SK-N-SH treated with all-trans-retinoic acid at 6 μM for 48 hours (cell line): ENCODE measurements at regions not wholly inside any gene's neighbourhood (a gene's known extent, or its start where the extent isn't known, plus 50 kb on each side); places are given as distances from the start of the nearest gene placed in this dataset.

Experiments
- ATAC-seq: fragments of 200-7000 bp; cut with Tn5 transposase; 3 replicates; pipeline ENCODE4 v1.9.1; 2020; ENCODE audit warnings: mild to moderate bottlenecking, moderate library complexity
- ARNTL ChIP-seq: fragments of 450-650 bp; formaldehyde crosslinking; IDR thresholded peaks from 2 replicates; pipeline ENCODE4 v1.5.0; 2020; ENCODE audit warnings: low read depth, mild to moderate bottlenecking, moderate library complexity, borderline replicate concordance
- BACH2 ChIP-seq: fragments of 250-450 bp; sonication (Bioruptor Pico); IDR thresholded peaks from 2 replicates; pipeline ENCODE4 v1.9.0; 2021; ENCODE audit warnings: mild to moderate bottlenecking, borderline replicate concordance
- CSDC2 ChIP-seq: fragments of 250-450 bp; sonication (Bioruptor Pico); IDR thresholded peaks from 2 replicates; pipeline ENCODE4 v1.5.0; 2020; ENCODE audit warnings: mild to moderate bottlenecking, moderate library complexity
- GLIS3 ChIP-seq: fragments of 250-450 bp; sonication (Bioruptor Pico); IDR thresholded peaks from 2 replicates; pipeline ENCODE4 v1.5.0; 2020; ENCODE audit warnings: mild to moderate bottlenecking, moderate library complexity
- ISL1 ChIP-seq: fragments of 250-450 bp; sonication (Bioruptor Pico); IDR thresholded peaks from 2 replicates; pipeline ENCODE4 v2.1.2; 2022; ENCODE audit warnings: mild to moderate bottlenecking, moderate library complexity
- OSR1 ChIP-seq: fragments of 250-450 bp; sonication (Bioruptor Pico); IDR thresholded peaks from 2 replicates; pipeline ENCODE4 v1.8.0; 2022; ENCODE audit warnings: moderate library complexity, mild to moderate bottlenecking, inconsistent platforms
- PPARA ChIP-seq: fragments of 250-450 bp; sonication (Bioruptor Pico); IDR thresholded peaks from 2 replicates; pipeline ENCODE4 v1.5.0; 2020; ENCODE audit warnings: mild to moderate bottlenecking, borderline replicate concordance
- RARB ChIP-seq: fragments of 250-450 bp; sonication (Bioruptor Pico); IDR thresholded peaks from 2 replicates; pipeline ENCODE4 v1.8.0; 2021; ENCODE audit warnings: mild to moderate bottlenecking, moderate library complexity
- SNAI2 ChIP-seq: fragments of 250-450 bp; sonication (Bioruptor Pico); IDR thresholded peaks from 2 replicates; pipeline ENCODE4 v1.5.0; 2020; ENCODE audit warnings: mild to moderate bottlenecking, moderate library complexity
- TCF4 ChIP-seq: fragments of 250-450 bp; sonication (Bioruptor Pico); IDR thresholded peaks from 2 replicates; pipeline ENCODE4 v1.8.0; 2021; ENCODE audit warnings: mild to moderate bottlenecking, moderate library complexity, borderline replicate concordance
- TOX ChIP-seq: fragments of 250-450 bp; sonication (Bioruptor Pico); IDR thresholded peaks from 2 replicates; pipeline ENCODE4 v1.8.0; 2021; ENCODE audit warnings: mild to moderate bottlenecking, moderate library complexity, borderline replicate concordance
- ZC3H10 ChIP-seq: fragments of 250-450 bp; sonication (Bioruptor Pico); IDR thresholded peaks from 2 replicates; pipeline ENCODE4 v1.5.1; 2021; ENCODE audit warnings: mild to moderate bottlenecking, moderate library complexity
- ZFP30 ChIP-seq: fragments of 450-650 bp; formaldehyde crosslinking; IDR thresholded peaks from 2 replicates; pipeline ENCODE4 v1.5.0; 2022; ENCODE audit warnings: mild to moderate bottlenecking, moderate library complexity
- ZNF565 ChIP-seq: fragments of 450-650 bp; formaldehyde crosslinking; conservative IDR thresholded peaks from 2 replicates; pipeline ENCODE4 v1.5.0; 2020; ENCODE audit warnings: low read depth, mild to moderate bottlenecking, moderate library complexity
- ZNF70 ChIP-seq: fragments of 450-650 bp; formaldehyde crosslinking; IDR thresholded peaks from 2 replicates; pipeline ENCODE4 v1.5.0; 2020; ENCODE audit warnings: mild to moderate bottlenecking, moderate library complexity
- TF ChIP-seq, protein P1 (sequence below): fragments of 250-450 bp; sonication (Bioruptor Pico); IDR thresholded peaks from 2 replicates; pipeline ENCODE4 v1.5.1; 2021; ENCODE audit warnings: mild to moderate bottlenecking, moderate library complexity
- TF ChIP-seq, protein P2 (sequence below): fragments of 250-450 bp; sonication (Bioruptor Pico); IDR thresholded peaks from 2 replicates; pipeline ENCODE4 v1.8.0; 2020; ENCODE audit warnings: mild to moderate bottlenecking, moderate library complexity, borderline replicate concordance
- TF ChIP-seq, protein P3 (sequence below): fragments of 250-450 bp; sonication (Bioruptor Pico); IDR thresholded peaks from 2 replicates; pipeline ENCODE4 v1.5.0; 2020; ENCODE audit warnings: mild to moderate bottlenecking, moderate library complexity
- TF ChIP-seq, protein P4 (sequence below): fragments of 250-450 bp; sonication (Bioruptor Pico); IDR thresholded peaks from 2 replicates; pipeline ENCODE4 v1.8.0; 2021; ENCODE audit warnings: low read depth, mild to moderate bottlenecking, moderate library complexity, borderline replicate concordance

DNA sequence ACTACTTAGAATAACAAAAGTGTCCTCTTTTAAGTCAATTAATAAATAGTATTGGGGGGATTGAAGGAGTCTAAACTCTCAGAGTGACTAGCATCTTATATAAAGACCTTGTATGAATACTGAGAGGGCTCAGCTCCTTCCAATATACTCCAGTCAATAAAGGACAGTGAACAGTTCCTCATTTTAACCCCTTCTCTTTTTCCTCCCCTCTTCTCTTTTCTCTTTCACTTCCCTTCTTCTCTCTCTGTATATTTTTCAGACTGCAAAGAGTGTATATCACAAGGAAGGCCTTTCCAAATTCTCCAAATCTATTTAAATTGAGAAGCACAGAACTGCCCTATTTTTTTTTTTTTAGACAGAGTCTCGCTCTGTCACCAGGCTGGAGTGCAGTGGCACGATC is 99.5 kb downstream of the CD164 start:
- no peak for ATAC-seq
- TF ChIP-seq TCF4 (CRISPR knock-in tag) (no peak), GLIS3 (CRISPR knock-in tag) (no peak), SNAI2 (CRISPR knock-in tag) (no peak), OSR1 (CRISPR knock-in tag) (no peak), ARNTL (CRISPR knock-in tag) (no peak), ZNF565 (no peak), ZC3H10 (CRISPR knock-in tag) (no peak), ZNF70 (CRISPR knock-in tag) (no peak)
- TF ChIP-seq, protein P1, sequence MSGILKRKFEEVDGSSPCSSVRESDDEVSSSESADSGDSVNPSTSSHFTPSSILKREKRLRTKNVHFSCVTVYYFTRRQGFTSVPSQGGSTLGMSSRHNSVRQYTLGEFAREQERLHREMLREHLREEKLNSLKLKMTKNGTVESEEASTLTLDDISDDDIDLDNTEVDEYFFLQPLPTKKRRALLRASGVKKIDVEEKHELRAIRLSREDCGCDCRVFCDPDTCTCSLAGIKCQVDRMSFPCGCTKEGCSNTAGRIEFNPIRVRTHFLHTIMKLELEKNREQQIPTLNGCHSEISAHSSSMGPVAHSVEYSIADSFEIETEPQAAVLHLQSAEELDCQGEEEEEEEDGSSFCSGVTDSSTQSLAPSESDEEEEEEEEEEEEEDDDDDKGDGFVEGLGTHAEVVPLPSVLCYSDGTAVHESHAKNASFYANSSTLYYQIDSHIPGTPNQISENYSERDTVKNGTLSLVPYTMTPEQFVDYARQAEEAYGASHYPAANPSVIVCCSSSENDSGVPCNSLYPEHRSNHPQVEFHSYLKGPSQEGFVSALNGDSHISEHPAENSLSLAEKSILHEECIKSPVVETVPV (CRISPR knock-in tag) = no peak

DNA sequence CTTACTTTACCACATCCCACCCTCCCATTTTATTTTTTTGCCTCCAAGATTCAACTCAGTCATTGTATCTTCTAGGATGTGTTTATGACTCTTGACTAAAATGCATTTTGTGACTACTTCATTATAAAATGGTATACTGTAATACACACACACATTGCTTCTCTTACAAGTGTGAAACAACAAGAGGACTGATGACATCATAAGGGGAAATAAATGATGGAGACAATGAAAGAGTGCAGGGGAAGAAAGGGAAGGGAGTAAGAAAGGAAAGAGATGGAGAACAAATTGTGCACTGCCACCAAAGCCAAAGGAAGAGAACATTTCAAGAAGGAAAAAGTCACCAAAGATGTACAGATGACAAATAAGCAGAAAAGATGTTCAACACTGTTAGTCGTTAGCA is 102.6 kb downstream of the CD164 start:
- TF ChIP-seq TCF4 (CRISPR knock-in tag) = no peak
- TF ChIP-seq OSR1 (CRISPR knock-in tag) = no peak
- no peak for TF ChIP-seq CSDC2 (CRISPR knock-in tag)
- no peak for TF ChIP-seq ISL1
- TF ChIP-seq RARB (CRISPR knock-in tag) = no peak
- TF ChIP-seq, protein P2, sequence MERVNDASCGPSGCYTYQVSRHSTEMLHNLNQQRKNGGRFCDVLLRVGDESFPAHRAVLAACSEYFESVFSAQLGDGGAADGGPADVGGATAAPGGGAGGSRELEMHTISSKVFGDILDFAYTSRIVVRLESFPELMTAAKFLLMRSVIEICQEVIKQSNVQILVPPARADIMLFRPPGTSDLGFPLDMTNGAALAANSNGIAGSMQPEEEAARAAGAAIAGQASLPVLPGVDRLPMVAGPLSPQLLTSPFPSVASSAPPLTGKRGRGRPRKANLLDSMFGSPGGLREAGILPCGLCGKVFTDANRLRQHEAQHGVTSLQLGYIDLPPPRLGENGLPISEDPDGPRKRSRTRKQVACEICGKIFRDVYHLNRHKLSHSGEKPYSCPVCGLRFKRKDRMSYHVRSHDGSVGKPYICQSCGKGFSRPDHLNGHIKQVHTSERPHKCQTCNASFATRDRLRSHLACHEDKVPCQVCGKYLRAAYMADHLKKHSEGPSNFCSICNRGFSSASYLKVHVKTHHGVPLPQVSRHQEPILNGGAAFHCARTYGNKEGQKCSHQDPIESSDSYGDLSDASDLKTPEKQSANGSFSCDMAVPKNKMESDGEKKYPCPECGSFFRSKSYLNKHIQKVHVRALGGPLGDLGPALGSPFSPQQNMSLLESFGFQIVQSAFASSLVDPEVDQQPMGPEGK (CRISPR knock-in tag) = no peak
- TF ChIP-seq, protein P3, sequence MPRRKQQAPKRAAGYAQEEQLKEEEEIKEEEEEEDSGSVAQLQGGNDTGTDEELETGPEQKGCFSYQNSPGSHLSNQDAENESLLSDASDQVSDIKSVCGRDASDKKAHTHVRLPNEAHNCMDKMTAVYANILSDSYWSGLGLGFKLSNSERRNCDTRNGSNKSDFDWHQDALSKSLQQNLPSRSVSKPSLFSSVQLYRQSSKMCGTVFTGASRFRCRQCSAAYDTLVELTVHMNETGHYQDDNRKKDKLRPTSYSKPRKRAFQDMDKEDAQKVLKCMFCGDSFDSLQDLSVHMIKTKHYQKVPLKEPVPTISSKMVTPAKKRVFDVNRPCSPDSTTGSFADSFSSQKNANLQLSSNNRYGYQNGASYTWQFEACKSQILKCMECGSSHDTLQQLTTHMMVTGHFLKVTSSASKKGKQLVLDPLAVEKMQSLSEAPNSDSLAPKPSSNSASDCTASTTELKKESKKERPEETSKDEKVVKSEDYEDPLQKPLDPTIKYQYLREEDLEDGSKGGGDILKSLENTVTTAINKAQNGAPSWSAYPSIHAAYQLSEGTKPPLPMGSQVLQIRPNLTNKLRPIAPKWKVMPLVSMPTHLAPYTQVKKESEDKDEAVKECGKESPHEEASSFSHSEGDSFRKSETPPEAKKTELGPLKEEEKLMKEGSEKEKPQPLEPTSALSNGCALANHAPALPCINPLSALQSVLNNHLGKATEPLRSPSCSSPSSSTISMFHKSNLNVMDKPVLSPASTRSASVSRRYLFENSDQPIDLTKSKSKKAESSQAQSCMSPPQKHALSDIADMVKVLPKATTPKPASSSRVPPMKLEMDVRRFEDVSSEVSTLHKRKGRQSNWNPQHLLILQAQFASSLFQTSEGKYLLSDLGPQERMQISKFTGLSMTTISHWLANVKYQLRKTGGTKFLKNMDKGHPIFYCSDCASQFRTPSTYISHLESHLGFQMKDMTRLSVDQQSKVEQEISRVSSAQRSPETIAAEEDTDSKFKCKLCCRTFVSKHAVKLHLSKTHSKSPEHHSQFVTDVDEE (CRISPR knock-in tag) = no peak
- no peak for TF ChIP-seq ZFP30 (CRISPR knock-in tag)
- no peak for TF ChIP-seq PPARA
- no peak for TF ChIP-seq ZNF70 (CRISPR knock-in tag)
- TF ChIP-seq, protein P1 (CRISPR knock-in tag) = no peak
- TF ChIP-seq BACH2 (CRISPR knock-in tag) = no peak
- TF ChIP-seq ZC3H10 (CRISPR knock-in tag) = no peak
- TF ChIP-seq SNAI2 (CRISPR knock-in tag) = no peak
- no peak for TF ChIP-seq ZNF565
- TF ChIP-seq, protein P4, sequence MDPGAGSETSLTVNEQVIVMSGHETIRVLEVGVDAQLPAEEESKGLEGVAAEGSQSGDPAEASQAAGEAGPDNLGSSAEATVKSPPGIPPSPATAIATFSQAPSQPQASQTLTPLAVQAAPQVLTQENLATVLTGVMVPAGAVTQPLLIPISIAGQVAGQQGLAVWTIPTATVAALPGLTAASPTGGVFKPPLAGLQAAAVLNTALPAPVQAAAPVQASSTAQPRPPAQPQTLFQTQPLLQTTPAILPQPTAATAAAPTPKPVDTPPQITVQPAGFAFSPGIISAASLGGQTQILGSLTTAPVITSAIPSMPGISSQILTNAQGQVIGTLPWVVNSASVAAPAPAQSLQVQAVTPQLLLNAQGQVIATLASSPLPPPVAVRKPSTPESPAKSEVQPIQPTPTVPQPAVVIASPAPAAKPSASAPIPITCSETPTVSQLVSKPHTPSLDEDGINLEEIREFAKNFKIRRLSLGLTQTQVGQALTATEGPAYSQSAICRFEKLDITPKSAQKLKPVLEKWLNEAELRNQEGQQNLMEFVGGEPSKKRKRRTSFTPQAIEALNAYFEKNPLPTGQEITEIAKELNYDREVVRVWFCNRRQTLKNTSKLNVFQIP = no peak
- no peak for TF ChIP-seq TOX (CRISPR knock-in tag)
- ATAC-seq = no peak

DNA sequence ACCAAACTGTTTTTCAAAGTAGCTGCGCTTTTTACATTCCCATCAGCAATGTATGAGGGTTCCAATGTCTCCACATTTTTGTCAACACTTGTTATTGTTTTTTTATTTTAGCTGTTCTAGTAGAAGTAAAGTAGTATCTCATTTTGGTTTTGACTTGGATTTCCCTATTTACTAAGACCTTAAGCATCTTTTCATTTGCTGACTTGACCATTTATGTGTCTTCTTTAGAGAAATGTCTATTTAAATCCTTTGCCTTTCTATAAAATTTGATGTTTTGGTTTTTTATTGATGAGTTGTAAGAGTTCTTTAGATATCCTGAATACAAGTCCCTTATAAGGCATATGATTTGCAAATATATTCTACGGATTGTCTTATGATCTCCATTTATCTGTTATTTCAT is 110.6 kb downstream of the CD164 start:
- no peak for ATAC-seq
- TF ChIP-seq ZFP30 (CRISPR knock-in tag) (no peak), TOX (CRISPR knock-in tag) (no peak), PPARA (no peak), RARB (CRISPR knock-in tag) (no peak)
- TF ChIP-seq, protein P1 (CRISPR knock-in tag) = no peak
- TF ChIP-seq, protein P4 = no peak
- TF ChIP-seq, protein P2 (CRISPR knock-in tag) = no peak
